Body of pancreas (tissue), 4 donors: ENCODE measurements at regions not wholly inside any gene's neighbourhood (a gene's known extent, or its start where the extent isn't known, plus 50 kb on each side); places are given as distances from the start of the nearest gene placed in this dataset.
A peak's percentile ranks its signal among the peaks of the same experiment; 100 is the strongest.

Experiments used
- ATAC-seq: fragments of 150-250 bp; one replicate; pipeline ENCODE4 v1.9.1; 2016
- DNase-seq, 4 donors: peaks; one replicate each; pipeline ENCODE4 v3.0.0-alpha.2; 2019
- H3K27ac ChIP-seq, 4 donors: fragments of 200-600 bp; sonication (generic); 1 replicate in 3 of 4; 2 replicates in 1 of 4; pipeline versions ENCODE4 v1.5.1 to v1.6.1; 2016 to 2019; ENCODE audit warnings: mild to moderate bottlenecking in 1 of 4, mixed read lengths in 1 of 4, moderate library complexity in 1 of 4
- H3K27me3 ChIP-seq, 2 donors: fragments of 200-600 bp; sonication (generic); one replicate each; pipeline ENCODE4 v1.6.0; 2016; ENCODE audit warnings: mild to moderate bottlenecking in 1 of 2
- H3K36me3 ChIP-seq, 2 donors: fragments of 200-600 bp; sonication (generic); replicated peaks in 1 of 2; 2 replicates each; pipeline ENCODE4 v1.5.1; 2016; ENCODE audit warnings: low read depth in 2 of 2; ENCODE audit not compliant: insufficient read depth in 1 of 2
- H3K4me1 ChIP-seq: fragments of 200-600 bp; sonication (generic); one replicate; pipeline ENCODE4 v1.6.0; 2016
- H3K4me3 ChIP-seq, 2 donors: fragments of 200-600 bp; sonication (generic); 1 replicate in 1 of 2; 2 replicates in 1 of 2; pipeline ENCODE4 v1.5.1; 2016 to 2019
- H3K9me3 ChIP-seq, 3 donors: fragments of 200-600 bp; sonication (generic); 1 replicate in 2 of 3; 2 replicates in 1 of 3; pipeline ENCODE4 v1.5.1; 2016
- POLR2A ChIP-seq, 3 donors: fragments of 450-650 bp; IDR thresholded peaks; one replicate each; pipeline ENCODE4 v1.6.1; 2016; ENCODE audit warnings: antibody characterized with exemption in 3 of 3, mild to moderate bottlenecking in 2 of 3
- WGBS, 2 donors: methylation state at CpG; one replicate each; pipeline ENCODE4 v1.1.5; 2017; 5-methylcytosine and 5-hydroxymethylcytosine counted together
- intact Hi-C: fragments of 100-400 bp; cut with DNase I; formaldehyde crosslinking; loops from one replicate; pipeline ENCODE4 v1.15.1; 2023
- TF ChIP-seq, protein P1 (sequence below), 7 experiments: fragments of 450-650 bp in 4 of 7; fragments of 200-600 bp in 3 of 7; sonication (generic) in 3 of 7; IDR thresholded peaks; one replicate each; pipeline ENCODE4 v1.5.1; 2016 to 2019; ENCODE audit warnings: antibody characterized with exemption in 7 of 7

- WGBS, 2 donors = 77 to 82% methylated on average over 7 of the region's 7 CpGs
- DNase-seq (no peak), ATAC-seq (no peak)
- H3K4me1 ChIP-seq = no peaks in the 10 kb centered on the region
- intact Hi-C loops = no loop called here
- H3K27me3 ChIP-seq = no peaks in the 10 kb centered on the region
- TF ChIP-seq, protein P1, sequence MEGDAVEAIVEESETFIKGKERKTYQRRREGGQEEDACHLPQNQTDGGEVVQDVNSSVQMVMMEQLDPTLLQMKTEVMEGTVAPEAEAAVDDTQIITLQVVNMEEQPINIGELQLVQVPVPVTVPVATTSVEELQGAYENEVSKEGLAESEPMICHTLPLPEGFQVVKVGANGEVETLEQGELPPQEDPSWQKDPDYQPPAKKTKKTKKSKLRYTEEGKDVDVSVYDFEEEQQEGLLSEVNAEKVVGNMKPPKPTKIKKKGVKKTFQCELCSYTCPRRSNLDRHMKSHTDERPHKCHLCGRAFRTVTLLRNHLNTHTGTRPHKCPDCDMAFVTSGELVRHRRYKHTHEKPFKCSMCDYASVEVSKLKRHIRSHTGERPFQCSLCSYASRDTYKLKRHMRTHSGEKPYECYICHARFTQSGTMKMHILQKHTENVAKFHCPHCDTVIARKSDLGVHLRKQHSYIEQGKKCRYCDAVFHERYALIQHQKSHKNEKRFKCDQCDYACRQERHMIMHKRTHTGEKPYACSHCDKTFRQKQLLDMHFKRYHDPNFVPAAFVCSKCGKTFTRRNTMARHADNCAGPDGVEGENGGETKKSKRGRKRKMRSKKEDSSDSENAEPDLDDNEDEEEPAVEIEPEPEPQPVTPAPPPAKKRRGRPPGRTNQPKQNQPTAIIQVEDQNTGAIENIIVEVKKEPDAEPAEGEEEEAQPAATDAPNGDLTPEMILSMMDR (IDR thresholded peaks at IDR 0.05) = no peak
- no peak for TF ChIP-seq POLR2A (IDR thresholded peaks at IDR 0.05)
- no peaks in the 10 kb centered on the region for H3K9me3 ChIP-seq
- H3K36me3 ChIP-seq = no peaks in the 10 kb centered on the region
- H3K27ac ChIP-seq = no peak overlapping the region
- H3K4me3 ChIP-seq = no peak overlapping the region
These were observed 469.9 kb upstream of the SMIM21 start for GRCh38 chr18:75897386-75897785.

DNA sequence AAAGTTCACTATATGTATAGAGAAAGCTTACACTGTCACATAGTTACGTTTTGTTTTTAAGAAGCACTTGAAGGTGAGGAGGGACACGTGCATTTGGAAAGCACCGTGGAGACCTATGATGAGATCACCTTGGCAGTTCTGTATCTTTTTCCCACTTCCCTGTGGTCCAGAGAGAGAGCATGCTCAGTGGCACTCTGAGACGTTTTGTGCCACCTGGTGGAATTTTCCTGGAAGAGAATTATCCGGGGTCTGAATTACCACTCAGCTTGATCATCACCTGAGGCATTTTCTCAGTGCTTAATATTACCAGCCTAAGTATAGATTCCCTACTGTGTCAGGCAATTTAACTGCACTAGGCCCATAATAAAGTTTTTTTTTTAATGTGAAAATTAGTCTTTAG lies 469.4 kb upstream of the SMIM21 start:
- intact Hi-C loops = no loop called here
- Histone ChIP-seq H3K27ac (no peak overlapping the region), H3K27me3 (no peaks in the 10 kb centered on the region), H3K4me3 (no peak overlapping the region), H3K9me3 (no peaks in the 10 kb centered on the region), H3K36me3 (no peaks in the 10 kb centered on the region), H3K4me1 (no peaks in the 10 kb centered on the region)
- WGBS, 2 donors = 3 to 10% methylated on average over 5 of the region's 5 CpGs
- DNase-seq (peak in 2 of 4 donors; percentile 6 to 18), ATAC-seq (peak; percentile 53)
- TF ChIP-seq POLR2A (IDR thresholded peaks at IDR 0.05) = no peak
- TF ChIP-seq, protein P1 (IDR thresholded peaks at IDR 0.05) = peak in 5 of 7 experiments; percentile 7 to 34 (median 25)

- intact Hi-C loops = no loop called here
- WGBS, 2 donors = 80 to 84% methylated on average over 4 of the region's 4 CpGs
- no peaks in the 10 kb centered on the region for H3K4me1 ChIP-seq
These were observed 467.6 kb upstream of the SMIM21 start for GRCh38 chr18:75895135-75895534.

GRCh38 chr18:75884728-75885127 lies 457.2 kb upstream of the SMIM21 start:
- Histone ChIP-seq H3K36me3 (no peaks in the 10 kb centered on the region), H3K27ac (no peak overlapping the region), H3K4me1 (no peaks in the 10 kb centered on the region), H3K27me3 (no peaks in the 10 kb centered on the region), H3K4me3 (no peak overlapping the region), H3K9me3 (no peaks in the 10 kb centered on the region)
- intact Hi-C loops = no loop called here
- TF ChIP-seq POLR2A (IDR thresholded peaks at IDR 0.05) = no peak
- TF ChIP-seq, protein P1 (IDR thresholded peaks at IDR 0.05) = peak in 1 of 7 experiments; percentile 6
- DNase-seq (no peak), ATAC-seq (no peak)
- WGBS, 2 donors = 70 to 93% methylated on average over 4 of the region's 4 CpGs

More at GRCh38 chr18:75895135-75895534, 467.6 kb upstream of the SMIM21 start:
- Histone ChIP-seq H3K9me3 (no peaks in the 10 kb centered on the region), H3K27ac (no peak overlapping the region), H3K4me3 (no peak overlapping the region), H3K36me3 (no peaks in the 10 kb centered on the region), H3K27me3 (no peaks in the 10 kb centered on the region)
- no peak for DNase-seq
- no peak for TF ChIP-seq POLR2A (IDR thresholded peaks at IDR 0.05)
- TF ChIP-seq, protein P1 (IDR thresholded peaks at IDR 0.05) = no peak
- no peak for ATAC-seq

DNA sequence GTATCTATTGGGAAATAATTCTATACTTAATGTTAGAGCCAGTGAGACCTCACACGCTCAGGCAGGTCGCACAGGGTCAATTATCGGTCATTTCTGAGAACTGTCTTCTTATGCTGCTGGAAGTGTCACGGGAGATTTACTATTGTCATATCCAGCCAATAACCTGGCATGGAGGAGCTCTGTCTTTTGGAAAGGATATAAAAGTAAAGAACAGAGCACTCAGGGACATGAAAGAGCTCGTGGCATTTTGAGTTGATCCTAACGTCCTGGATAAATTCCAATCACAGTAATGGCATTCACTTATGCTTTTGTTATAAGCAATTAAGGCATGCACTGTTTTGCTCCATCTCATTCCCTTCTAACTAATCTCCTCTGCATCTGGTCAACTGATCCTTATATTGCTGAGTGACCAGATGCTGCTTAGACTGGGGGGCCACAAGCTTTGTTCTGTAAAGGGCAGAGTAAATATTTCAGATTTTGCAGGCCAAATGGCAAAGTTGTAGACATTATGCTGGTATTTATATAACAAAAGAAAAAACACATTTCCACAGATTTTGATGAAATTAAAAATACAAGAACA lies 453.5 kb upstream of the SMIM21 start:
- ATAC-seq (no peak), DNase-seq (no peak)
- intact Hi-C loops = no loop called here
- Histone ChIP-seq H3K27ac (no peak overlapping the region), H3K27me3 (no peaks in the 10 kb centered on the region), H3K36me3 (no peaks in the 10 kb centered on the region), H3K9me3 (no peaks in the 10 kb centered on the region), H3K4me3 (no peak overlapping the region), H3K4me1 (no peaks in the 10 kb centered on the region)
- WGBS, 2 donors = 54 to 62% methylated on average over 6 of the region's 6 CpGs
- no peak for TF ChIP-seq POLR2A (IDR thresholded peaks at IDR 0.05)
- TF ChIP-seq, protein P1 (IDR thresholded peaks at IDR 0.05) = no peak
